CD4-positive, CD25-positive, alpha-beta regulatory T cell (primary cell): ENCODE measurements at regions not wholly inside any gene's neighbourhood (a gene's known extent, or its start where the extent isn't known, plus 50 kb on each side); places are given as distances from the start of the nearest gene placed in this dataset.

Source experiments
- ATAC-seq, 2 donors: fragments of 150-1000 bp; cut with Tn5 transposase; one replicate each; pipeline ENCODE4 v1.10.0; 2021; ENCODE audit warnings: low read depth in 2 of 2, moderate number of reproducible peaks in 2 of 2, moderate library complexity in 1 of 2
- DNase-seq, 3 donors: peaks; one replicate each; pipeline versions ENCODE4 v3.0.0 to v3.0.0-alpha.2; 2012 to 2022; ENCODE audit warnings: mixed read lengths in 1 of 3
- H3K27ac ChIP-seq: one replicate; pipeline ENCODE4 v1.7.0; 2013; ENCODE audit warnings: mild to moderate bottlenecking, low read length; ENCODE audit not compliant: insufficient read depth, poor library complexity, severe bottlenecking
- H3K27me3 ChIP-seq: one replicate; pipeline ENCODE4 v1.7.0; 2013; ENCODE audit warnings: low read length; ENCODE audit not compliant: control insufficient read depth, insufficient read depth
- H3K36me3 ChIP-seq: one replicate; pipeline ENCODE4 v1.7.0; 2013; ENCODE audit warnings: mild to moderate bottlenecking, low read length, moderate library complexity; ENCODE audit not compliant: control insufficient read depth, insufficient read depth
- H3K4me1 ChIP-seq: 2 replicates; pipeline ENCODE4 v1.7.0; 2013; ENCODE audit warnings: mild to moderate bottlenecking, low read length; ENCODE audit not compliant: insufficient read depth, control insufficient read depth, poor library complexity, severe bottlenecking
- H3K4me3 ChIP-seq: one replicate; pipeline ENCODE4 v1.7.0; 2013; ENCODE audit warnings: low read depth, mild to moderate bottlenecking, low read length, moderate library complexity
- H3K9me3 ChIP-seq, 2 experiments: 1 replicate in 1 of 2; 2 replicates in 1 of 2; pipeline ENCODE4 v1.7.0; 2013; ENCODE audit warnings: low read length in 2 of 2, mild to moderate bottlenecking in 1 of 2, moderate library complexity in 1 of 2; ENCODE audit not compliant: control insufficient read depth in 2 of 2
- H3K27ac Mint-ChIP-seq, 3 donors: one replicate each; pipeline ENCODE4 v1.8.0; 2020 to 2022; ENCODE audit warnings: mild to moderate bottlenecking in 3 of 3, mixed read lengths in 3 of 3, moderate library complexity in 2 of 3
- H3K27me3 Mint-ChIP-seq: one replicate; pipeline ENCODE4 v1.8.0; 2022; ENCODE audit warnings: mild to moderate bottlenecking, mixed read lengths
- H3K36me3 Mint-ChIP-seq: one replicate; pipeline ENCODE4 v1.8.0; 2020; ENCODE audit warnings: mixed read lengths
- H3K4me1 Mint-ChIP-seq, 4 donors: one replicate each; pipeline ENCODE4 v1.8.0; 2020 to 2022; ENCODE audit warnings: mixed read lengths in 4 of 4, mild to moderate bottlenecking in 1 of 4
- H3K4me3 Mint-ChIP-seq, 4 donors: one replicate each; pipeline ENCODE4 v1.8.0; 2020 to 2022; ENCODE audit warnings: mild to moderate bottlenecking in 4 of 4, mixed read lengths in 4 of 4, moderate library complexity in 3 of 4
- H3K9me3 Mint-ChIP-seq, 7 donors: one replicate each; pipeline ENCODE4 v1.8.0; 2020 to 2022; ENCODE audit warnings: mixed read lengths in 7 of 7, mild to moderate bottlenecking in 3 of 7, moderate library complexity in 2 of 7

DNA sequence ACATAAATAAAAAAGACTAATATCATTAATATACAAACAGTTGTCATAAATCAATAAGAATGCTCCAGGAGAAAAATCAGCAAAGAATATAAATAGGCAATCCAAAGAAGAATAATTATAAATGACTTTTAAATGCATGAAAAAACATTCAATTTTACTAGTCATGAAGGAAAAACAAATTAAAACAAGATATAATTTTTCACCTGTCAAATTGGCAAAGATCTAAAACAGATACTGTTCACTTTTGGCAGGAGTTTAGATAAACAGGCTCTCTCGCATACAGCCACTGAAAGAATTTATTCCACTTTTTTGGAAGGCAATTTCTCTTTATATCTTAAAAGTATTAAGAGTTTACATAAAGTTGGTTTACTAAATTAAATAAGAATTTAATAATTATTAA is 176.8 kb upstream of the SETBP1 start:
- peaks cover 0 to 2% (median 0%) of the 10 kb centered on the region in 7 donors for H3K9me3 Mint-ChIP-seq
- H3K27ac ChIP-seq, result no peak overlapping the region
- no peak overlapping the region for H3K27ac Mint-ChIP-seq
- H3K9me3 ChIP-seq, result no peaks in the 10 kb centered on the region
- no peaks in the 10 kb centered on the region for H3K27me3 ChIP-seq
- DNase-seq (no peak), ATAC-seq (no peak)
- H3K36me3 ChIP-seq, result no peaks in the 10 kb centered on the region
- H3K4me3 ChIP-seq, result no peak overlapping the region
- H3K4me3 Mint-ChIP-seq, result no peak overlapping the region
- no peaks in the 10 kb centered on the region for H3K27me3 Mint-ChIP-seq
- no peaks in the 10 kb centered on the region for H3K36me3 Mint-ChIP-seq
- H3K4me1 ChIP-seq, result no peaks in the 10 kb centered on the region
- H3K4me1 Mint-ChIP-seq, result no peaks in the 10 kb centered on the region

DNA sequence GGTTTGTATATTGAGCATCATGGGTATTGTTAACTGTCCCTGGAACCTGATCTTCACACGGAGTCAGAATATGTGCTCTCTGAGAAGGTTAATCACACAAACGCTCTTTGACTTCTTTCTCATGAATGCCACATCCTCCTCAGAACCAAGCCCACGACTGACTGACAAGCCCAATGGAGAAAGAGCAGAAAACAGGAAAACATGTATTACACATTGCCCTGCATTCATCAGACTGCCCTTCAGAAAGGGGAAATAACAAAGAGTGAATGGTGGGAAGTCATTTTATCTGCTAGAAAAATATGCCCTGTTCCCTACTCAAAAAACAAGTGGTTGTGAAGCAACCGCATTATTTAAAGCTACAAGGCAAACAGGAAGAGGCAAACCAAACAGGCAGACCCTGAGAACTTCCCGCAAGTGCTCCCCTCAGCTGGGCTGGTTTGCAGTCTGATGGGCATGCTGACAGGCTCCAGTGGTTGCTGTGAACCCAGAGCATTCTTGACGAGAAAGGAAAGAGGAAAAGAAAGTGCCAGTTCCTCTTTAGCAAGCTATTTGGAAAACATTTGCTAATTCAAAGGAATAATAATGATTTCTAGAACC is 172.9 kb upstream of the SETBP1 start:
- H3K27ac Mint-ChIP-seq, result no peak overlapping the region

DNA sequence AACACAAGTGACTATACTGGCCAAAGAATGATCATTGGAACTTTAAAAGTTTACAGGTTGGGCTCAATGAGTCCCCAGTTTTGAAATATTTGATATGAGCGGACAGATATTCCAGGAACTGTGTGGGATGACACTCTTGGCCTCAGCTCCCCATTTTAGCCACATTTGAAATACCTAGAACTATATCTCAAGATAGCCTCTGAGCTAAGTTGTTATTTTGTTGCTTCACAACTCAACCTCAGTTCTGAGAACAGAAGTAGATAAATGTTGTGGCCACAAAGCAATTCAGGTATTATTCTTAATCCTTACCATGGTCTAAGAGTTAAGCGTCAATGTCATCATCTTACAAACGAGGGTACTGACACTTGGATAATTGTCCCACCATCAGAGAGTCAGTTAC is 172.2 kb upstream of the SETBP1 start:
- Histone ChIP-seq H3K4me3 (no peak overlapping the region), H3K36me3 (no peaks in the 10 kb centered on the region), H3K27ac (no peak overlapping the region), H3K9me3 (no peaks in the 10 kb centered on the region), H3K27me3 (no peaks in the 10 kb centered on the region), H3K4me1 (no peaks in the 10 kb centered on the region)
- Mint-ChIP-seq H3K27ac (no peak overlapping the region), H3K4me1 (no peaks in the 10 kb centered on the region), H3K27me3 (no peaks in the 10 kb centered on the region), H3K9me3 (peaks cover 0 to 6% (median 0%) of the 10 kb centered on the region in 7 donors), H3K36me3 (no peaks in the 10 kb centered on the region), H3K4me3 (no peak overlapping the region)
- ATAC-seq (no peak), DNase-seq (no peak)

More for the DNA sequence above, 172.9 kb upstream of the SETBP1 start:
- H3K4me3 Mint-ChIP-seq, result no peak overlapping the region
- H3K27ac ChIP-seq, result no peak overlapping the region
- H3K4me1 ChIP-seq, result no peaks in the 10 kb centered on the region
- no peaks in the 10 kb centered on the region for H3K27me3 ChIP-seq
- H3K9me3 Mint-ChIP-seq, result peaks cover 0 to 4% (median 0%) of the 10 kb centered on the region in 7 donors
- no peaks in the 10 kb centered on the region for H3K36me3 Mint-ChIP-seq
- H3K4me1 Mint-ChIP-seq, result no peaks in the 10 kb centered on the region
- H3K27me3 Mint-ChIP-seq, result no peaks in the 10 kb centered on the region
- H3K4me3 ChIP-seq, result no peak overlapping the region
- ATAC-seq (peak in 1 of 2 donors; percentile 47), DNase-seq (no peak)
- no peaks in the 10 kb centered on the region for H3K9me3 ChIP-seq
- no peaks in the 10 kb centered on the region for H3K36me3 ChIP-seq

DNA sequence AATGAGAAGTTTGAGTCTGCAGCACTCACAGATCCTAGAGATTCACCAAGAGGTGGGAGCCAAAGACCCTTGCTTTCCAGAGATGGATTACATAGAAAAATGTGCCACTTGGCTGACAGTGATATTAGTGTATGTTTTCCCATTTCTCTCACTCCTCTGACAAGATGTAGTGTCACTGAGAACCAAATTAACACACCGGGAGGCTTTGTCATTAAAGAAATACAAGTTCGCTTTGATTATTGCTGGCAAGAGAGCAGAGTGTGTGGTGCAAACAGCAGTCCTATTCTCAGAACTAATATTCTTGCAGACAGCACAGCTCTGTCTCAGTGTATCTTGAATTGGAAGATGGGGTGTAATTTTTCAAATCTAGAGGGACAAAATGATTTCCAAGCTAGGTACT is 171.6 kb upstream of the SETBP1 start:
- no peak overlapping the region for H3K4me3 Mint-ChIP-seq
- peaks cover 0 to 6% (median 0%) of the 10 kb centered on the region in 7 donors for H3K9me3 Mint-ChIP-seq

DNA sequence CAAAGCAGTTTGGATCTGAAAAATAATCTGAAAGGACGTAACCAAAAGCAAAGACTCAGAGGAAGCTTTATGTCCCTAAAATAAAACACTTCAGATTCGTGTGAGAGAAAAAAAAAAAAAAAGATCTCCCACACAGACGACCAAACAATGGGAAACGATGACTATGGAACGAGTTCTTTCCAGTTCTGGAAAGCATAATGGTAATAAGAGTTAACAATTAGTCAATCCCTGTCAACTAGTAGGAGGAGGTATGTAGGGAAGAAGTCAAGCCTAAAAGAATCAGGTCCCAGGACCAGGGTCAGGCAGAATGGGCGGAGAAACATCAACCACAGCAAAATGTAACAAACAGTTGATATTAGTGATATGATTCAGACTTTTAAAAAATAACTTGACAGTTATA is 170.3 kb upstream of the SETBP1 start:
- no peak for ATAC-seq
- Mint-ChIP-seq H3K9me3 (peaks cover 0 to 6% (median 0%) of the 10 kb centered on the region in 7 donors), H3K4me1 (no peaks in the 10 kb centered on the region), H3K27ac (no peak overlapping the region), H3K4me3 (no peak overlapping the region), H3K36me3 (no peaks in the 10 kb centered on the region), H3K27me3 (no peaks in the 10 kb centered on the region)
- no peaks in the 10 kb centered on the region for H3K36me3 ChIP-seq
- DNase-seq, result no peak
- H3K9me3 ChIP-seq, result no peaks in the 10 kb centered on the region
- no peak overlapping the region for H3K4me3 ChIP-seq
- no peaks in the 10 kb centered on the region for H3K27me3 ChIP-seq
- no peak overlapping the region for H3K27ac ChIP-seq
- H3K4me1 ChIP-seq, result no peaks in the 10 kb centered on the region

More for the DNA sequence above, 171.6 kb upstream of the SETBP1 start:
- no peak for DNase-seq
- no peaks in the 10 kb centered on the region for H3K4me1 ChIP-seq
- no peak overlapping the region for H3K27ac Mint-ChIP-seq
- H3K4me3 ChIP-seq, result no peak overlapping the region
- H3K27me3 Mint-ChIP-seq, result no peaks in the 10 kb centered on the region
- no peak overlapping the region for H3K27ac ChIP-seq
- no peaks in the 10 kb centered on the region for H3K36me3 Mint-ChIP-seq
- no peaks in the 10 kb centered on the region for H3K36me3 ChIP-seq
- H3K27me3 ChIP-seq, result no peaks in the 10 kb centered on the region
- H3K4me1 Mint-ChIP-seq, result no peaks in the 10 kb centered on the region
- ATAC-seq, result no peak
- H3K9me3 ChIP-seq, result no peaks in the 10 kb centered on the region

DNA sequence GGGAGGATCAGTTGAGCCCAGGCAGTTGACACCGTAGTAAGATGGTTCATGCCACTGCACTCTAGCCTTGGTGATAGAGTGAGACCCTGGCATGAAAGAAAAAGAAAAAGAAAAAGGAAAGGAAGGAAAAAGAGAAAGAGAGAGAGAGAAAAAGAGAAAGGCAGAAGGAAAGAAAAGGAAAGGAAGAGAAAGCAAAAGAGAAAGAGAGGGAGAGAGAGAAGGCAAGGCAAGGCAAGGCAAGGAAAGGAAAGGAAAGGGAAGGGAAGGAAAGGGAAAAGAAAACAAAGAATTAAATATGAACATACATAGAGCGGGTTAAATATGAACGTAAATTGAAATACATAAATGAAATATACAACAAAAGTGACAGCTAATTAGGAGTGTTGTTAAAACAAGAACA is 167.5 kb upstream of the SETBP1 start:
- Histone ChIP-seq H3K27me3 (no peaks in the 10 kb centered on the region), H3K36me3 (no peaks in the 10 kb centered on the region), H3K4me1 (no peaks in the 10 kb centered on the region), H3K9me3 (no peaks in the 10 kb centered on the region), H3K27ac (no peak overlapping the region), H3K4me3 (no peak overlapping the region)
- ATAC-seq, result no peak
- DNase-seq, result no peak
- Mint-ChIP-seq H3K4me1 (no peaks in the 10 kb centered on the region), H3K9me3 (peaks cover 0 to 14% (median 0%) of the 10 kb centered on the region in 7 donors), H3K4me3 (no peak overlapping the region), H3K27ac (no peak overlapping the region), H3K27me3 (no peaks in the 10 kb centered on the region), H3K36me3 (no peaks in the 10 kb centered on the region)

DNA sequence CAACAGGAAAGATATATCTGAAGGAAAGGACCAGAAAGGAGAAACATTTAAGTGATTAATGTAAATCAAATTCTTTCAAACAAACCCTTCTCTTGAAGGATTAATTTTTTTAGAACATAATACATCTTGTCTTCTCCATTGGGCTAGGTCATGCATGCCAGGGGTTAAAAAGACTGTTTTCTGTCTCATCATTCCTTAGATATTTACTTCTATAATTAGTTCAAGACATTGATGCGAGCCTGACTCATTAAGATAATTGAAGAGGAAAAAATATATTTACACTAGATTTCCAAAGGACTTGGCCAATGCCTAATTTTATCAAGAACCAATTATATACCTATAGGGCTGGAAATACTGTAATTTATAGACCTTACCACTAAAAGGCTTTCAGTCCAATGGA is 166.6 kb upstream of the SETBP1 start:
- ATAC-seq, result no peak
- Mint-ChIP-seq H3K4me1 (no peaks in the 10 kb centered on the region), H3K4me3 (no peak overlapping the region), H3K27me3 (no peaks in the 10 kb centered on the region), H3K9me3 (peaks cover 0 to 14% (median 0%) of the 10 kb centered on the region in 7 donors), H3K36me3 (no peaks in the 10 kb centered on the region), H3K27ac (no peak overlapping the region)
- Histone ChIP-seq H3K36me3 (no peaks in the 10 kb centered on the region), H3K4me3 (no peak overlapping the region), H3K27ac (no peak overlapping the region), H3K4me1 (no peaks in the 10 kb centered on the region), H3K27me3 (no peaks in the 10 kb centered on the region), H3K9me3 (no peaks in the 10 kb centered on the region)
- no peak for DNase-seq

DNA sequence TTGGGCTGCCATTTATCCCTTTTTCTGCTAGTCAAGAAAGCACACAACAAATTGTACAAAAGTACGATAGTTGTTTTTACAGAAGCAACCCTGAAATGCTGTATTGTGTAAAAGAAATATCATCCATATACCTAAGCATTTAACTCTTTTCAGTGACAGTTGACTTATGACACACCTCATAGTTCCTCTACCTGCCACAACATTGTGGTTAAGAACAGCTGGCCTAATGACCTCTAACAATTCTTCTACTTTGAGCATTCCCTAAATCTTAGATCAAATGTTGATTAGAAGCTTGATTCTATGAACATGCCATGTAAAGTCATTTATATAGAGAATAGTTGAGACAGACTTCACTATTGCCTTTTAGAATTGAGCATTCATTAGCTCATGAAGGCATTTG is 165.9 kb upstream of the SETBP1 start:
- Mint-ChIP-seq H3K27me3 (no peaks in the 10 kb centered on the region), H3K4me3 (no peak overlapping the region), H3K27ac (no peak overlapping the region), H3K36me3 (no peaks in the 10 kb centered on the region), H3K4me1 (no peaks in the 10 kb centered on the region), H3K9me3 (peaks cover 0 to 14% (median 0%) of the 10 kb centered on the region in 7 donors)
- Histone ChIP-seq H3K4me1 (no peaks in the 10 kb centered on the region), H3K27ac (no peak overlapping the region), H3K4me3 (no peak overlapping the region), H3K36me3 (no peaks in the 10 kb centered on the region), H3K27me3 (no peaks in the 10 kb centered on the region), H3K9me3 (no peaks in the 10 kb centered on the region)
- DNase-seq (no peak), ATAC-seq (no peak)
